Mucosa of descending colon (tissue), 3 donors: ENCODE measurements at regions not wholly inside any gene's neighbourhood (a gene's known extent, or its start where the extent isn't known, plus 50 kb on each side); places are given as distances from the start of the nearest gene placed in this dataset.

ENCODE experiments used
- ATAC-seq: fragments of 200-7000 bp; cut with Tn5 transposase; one replicate; pipeline ENCODE4 v1.9.1; 2020; ENCODE audit warnings: mild to moderate bottlenecking, moderate library complexity
- DNase-seq, 3 donors: peaks; one replicate each; pipeline ENCODE4 v3.0.0-alpha.2; 2020
- H3K36me3 ChIP-seq: fragments of 200-600 bp; one replicate; pipeline ENCODE4 v1.8.0; 2021; ENCODE audit warnings: low read depth, mild to moderate bottlenecking
- H3K4me1 ChIP-seq: fragments of 200-600 bp; one replicate; pipeline ENCODE4 v1.8.0; 2021; ENCODE audit warnings: low read depth, mild to moderate bottlenecking
- H3K4me3 ChIP-seq: fragments of 200-600 bp; one replicate; pipeline ENCODE4 v1.8.0; 2021; ENCODE audit warnings: mild to moderate bottlenecking
- H3K9me3 ChIP-seq: fragments of 200-600 bp; one replicate; pipeline ENCODE4 v1.8.0; 2021; ENCODE audit warnings: mild to moderate bottlenecking
- intact Hi-C, 2 donors: fragments of 100-400 bp; cut with DNase I in 1 of 2; cut with micrococcal nuclease in 1 of 2; formaldehyde crosslinking; loops; one replicate each; pipeline versions ENCODE4 v1.11.0 to v1.11.1; 2022; cut with DNase I, micrococcal nuclease
- TF ChIP-seq, protein P1 (sequence below): fragments of 200-600 bp; IDR thresholded peaks from one replicate; pipeline ENCODE4 v1.8.0; 2022; ENCODE audit warnings: antibody characterized with exemption, mild to moderate bottlenecking
- donor health status: DM: no; HTN: no; CAD: no; lungs with moderate emphysema.
- donor health status: DM: no; HTN: no; CAD: no.
- donor health status: DM: no; HTN: yes; CAD: no.

- Histone ChIP-seq H3K36me3 (no peaks in the 10 kb centered on the region), H3K4me3 (no peak overlapping the region), H3K4me1 (no peaks in the 10 kb centered on the region), H3K9me3 (no peaks in the 10 kb centered on the region)
- TF ChIP-seq, protein P1, sequence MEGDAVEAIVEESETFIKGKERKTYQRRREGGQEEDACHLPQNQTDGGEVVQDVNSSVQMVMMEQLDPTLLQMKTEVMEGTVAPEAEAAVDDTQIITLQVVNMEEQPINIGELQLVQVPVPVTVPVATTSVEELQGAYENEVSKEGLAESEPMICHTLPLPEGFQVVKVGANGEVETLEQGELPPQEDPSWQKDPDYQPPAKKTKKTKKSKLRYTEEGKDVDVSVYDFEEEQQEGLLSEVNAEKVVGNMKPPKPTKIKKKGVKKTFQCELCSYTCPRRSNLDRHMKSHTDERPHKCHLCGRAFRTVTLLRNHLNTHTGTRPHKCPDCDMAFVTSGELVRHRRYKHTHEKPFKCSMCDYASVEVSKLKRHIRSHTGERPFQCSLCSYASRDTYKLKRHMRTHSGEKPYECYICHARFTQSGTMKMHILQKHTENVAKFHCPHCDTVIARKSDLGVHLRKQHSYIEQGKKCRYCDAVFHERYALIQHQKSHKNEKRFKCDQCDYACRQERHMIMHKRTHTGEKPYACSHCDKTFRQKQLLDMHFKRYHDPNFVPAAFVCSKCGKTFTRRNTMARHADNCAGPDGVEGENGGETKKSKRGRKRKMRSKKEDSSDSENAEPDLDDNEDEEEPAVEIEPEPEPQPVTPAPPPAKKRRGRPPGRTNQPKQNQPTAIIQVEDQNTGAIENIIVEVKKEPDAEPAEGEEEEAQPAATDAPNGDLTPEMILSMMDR = no peak
- intact Hi-C loops = no loop called here
- DNase-seq (no peak), ATAC-seq (peak; percentile 8)
Measured at GRCh38 chr10:78470267-78471103, 436.8 kb downstream of the RPS24 start.

- DNase-seq = no peak
- H3K4me1 ChIP-seq = no peaks in the 10 kb centered on the region
- TF ChIP-seq, protein P1 = no peak
- H3K9me3 ChIP-seq = no peaks in the 10 kb centered on the region
- H3K4me3 ChIP-seq = no peak overlapping the region
- intact Hi-C loops = no loop called here
- no peak for ATAC-seq
- H3K36me3 ChIP-seq = no peaks in the 10 kb centered on the region
Measured at GRCh38 chr10:78471326-78471722, 437.7 kb downstream of the RPS24 start.

GRCh38 chr10:78471723-78472550, 438.3 kb downstream of the RPS24 start:
- TF ChIP-seq, protein P1 = no peak
- Histone ChIP-seq H3K9me3 (no peaks in the 10 kb centered on the region), H3K4me3 (no peak overlapping the region), H3K4me1 (no peaks in the 10 kb centered on the region), H3K36me3 (no peaks in the 10 kb centered on the region)
- intact Hi-C loops = no loop called here
- ATAC-seq = no peak
- DNase-seq = no peak

GRCh38 chr10:78472551-78472890, 438.9 kb downstream of the RPS24 start:
- ATAC-seq = no peak
- Histone ChIP-seq H3K4me3 (no peak overlapping the region), H3K9me3 (no peaks in the 10 kb centered on the region), H3K4me1 (no peaks in the 10 kb centered on the region), H3K36me3 (no peaks in the 10 kb centered on the region)
- intact Hi-C loops = no loop called here
- no peak for DNase-seq
- TF ChIP-seq, protein P1 = no peak

- H3K4me1 ChIP-seq = no peaks in the 10 kb centered on the region
- ATAC-seq (no peak), DNase-seq (no peak)
- no peak overlapping the region for H3K4me3 ChIP-seq
- TF ChIP-seq, protein P1 = no peak
- no peaks in the 10 kb centered on the region for H3K9me3 ChIP-seq
- intact Hi-C loops = no loop called here
- H3K36me3 ChIP-seq = no peaks in the 10 kb centered on the region
Measured at GRCh38 chr10:78473006-78473405, 439.3 kb downstream of the RPS24 start.
